CD4-positive, CD25-positive, alpha-beta regulatory T cell (primary cell): ENCODE measurements at regions not wholly inside any gene's neighbourhood (a gene's known extent, or its start where the extent isn't known, plus 50 kb on each side); places are given as distances from the start of the nearest gene placed in this dataset.

ENCODE experiments used
- ATAC-seq, 2 donors: fragments of 150-1000 bp; cut with Tn5 transposase; one replicate each; pipeline ENCODE4 v1.10.0; 2021; ENCODE audit warnings: low read depth in 2 of 2, moderate number of reproducible peaks in 2 of 2, moderate library complexity in 1 of 2
- DNase-seq, 3 donors: peaks; one replicate each; pipeline versions ENCODE4 v3.0.0 to v3.0.0-alpha.2; 2012 to 2022; ENCODE audit warnings: mixed read lengths in 1 of 3
- H3K27ac ChIP-seq: one replicate; pipeline ENCODE4 v1.7.0; 2013; ENCODE audit warnings: mild to moderate bottlenecking, low read length; ENCODE audit not compliant: insufficient read depth, poor library complexity, severe bottlenecking
- H3K27me3 ChIP-seq: one replicate; pipeline ENCODE4 v1.7.0; 2013; ENCODE audit warnings: low read length; ENCODE audit not compliant: control insufficient read depth, insufficient read depth
- H3K36me3 ChIP-seq: one replicate; pipeline ENCODE4 v1.7.0; 2013; ENCODE audit warnings: mild to moderate bottlenecking, low read length, moderate library complexity; ENCODE audit not compliant: control insufficient read depth, insufficient read depth
- H3K4me1 ChIP-seq: 2 replicates; pipeline ENCODE4 v1.7.0; 2013; ENCODE audit warnings: mild to moderate bottlenecking, low read length; ENCODE audit not compliant: insufficient read depth, control insufficient read depth, poor library complexity, severe bottlenecking
- H3K4me3 ChIP-seq: one replicate; pipeline ENCODE4 v1.7.0; 2013; ENCODE audit warnings: low read depth, mild to moderate bottlenecking, low read length, moderate library complexity
- H3K9me3 ChIP-seq, 2 experiments: 1 replicate in 1 of 2; 2 replicates in 1 of 2; pipeline ENCODE4 v1.7.0; 2013; ENCODE audit warnings: low read length in 2 of 2, mild to moderate bottlenecking in 1 of 2, moderate library complexity in 1 of 2; ENCODE audit not compliant: control insufficient read depth in 2 of 2
- H3K27ac Mint-ChIP-seq, 3 donors: one replicate each; pipeline ENCODE4 v1.8.0; 2020 to 2022; ENCODE audit warnings: mild to moderate bottlenecking in 3 of 3, mixed read lengths in 3 of 3, moderate library complexity in 2 of 3
- H3K27me3 Mint-ChIP-seq: one replicate; pipeline ENCODE4 v1.8.0; 2022; ENCODE audit warnings: mild to moderate bottlenecking, mixed read lengths
- H3K36me3 Mint-ChIP-seq: one replicate; pipeline ENCODE4 v1.8.0; 2020; ENCODE audit warnings: mixed read lengths
- H3K4me1 Mint-ChIP-seq, 4 donors: one replicate each; pipeline ENCODE4 v1.8.0; 2020 to 2022; ENCODE audit warnings: mixed read lengths in 4 of 4, mild to moderate bottlenecking in 1 of 4
- H3K4me3 Mint-ChIP-seq, 4 donors: one replicate each; pipeline ENCODE4 v1.8.0; 2020 to 2022; ENCODE audit warnings: mild to moderate bottlenecking in 4 of 4, mixed read lengths in 4 of 4, moderate library complexity in 3 of 4
- H3K9me3 Mint-ChIP-seq, 7 donors: one replicate each; pipeline ENCODE4 v1.8.0; 2020 to 2022; ENCODE audit warnings: mixed read lengths in 7 of 7, mild to moderate bottlenecking in 3 of 7, moderate library complexity in 2 of 7

DNA sequence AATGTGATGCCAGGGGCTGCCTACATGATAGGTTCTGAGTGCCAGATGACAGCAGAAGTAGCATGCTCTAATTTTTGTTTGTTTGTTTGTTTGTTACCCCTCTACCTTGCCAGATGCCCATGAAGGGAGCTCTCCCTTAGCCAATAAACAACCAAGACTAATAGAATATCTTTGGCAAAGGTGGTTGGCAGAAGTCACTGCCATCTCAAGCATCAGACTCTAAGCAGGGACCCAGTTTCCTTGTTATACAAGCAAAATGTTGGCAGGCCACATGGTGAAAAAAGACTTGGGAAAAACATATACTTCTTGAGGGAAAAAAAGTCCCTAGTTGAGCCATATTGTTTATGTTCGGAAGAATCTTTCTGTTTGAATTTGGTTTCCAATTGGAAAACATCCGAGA is 609.0 kb upstream of the CFAP20DC start:
- ATAC-seq (no peak), DNase-seq (no peak)
- Mint-ChIP-seq H3K36me3 (peaks cover 3% of the 10 kb centered on the region), H3K4me1 (no peaks in the 10 kb centered on the region), H3K9me3 (no peaks in the 10 kb centered on the region), H3K4me3 (no peak overlapping the region), H3K27ac (no peak overlapping the region), H3K27me3 (peaks cover 11% of the 10 kb centered on the region)
- H3K36me3 ChIP-seq = no peaks in the 10 kb centered on the region
- H3K27ac ChIP-seq = no peak overlapping the region
- no peaks in the 10 kb centered on the region for H3K27me3 ChIP-seq
- no peak overlapping the region for H3K4me3 ChIP-seq
- no peaks in the 10 kb centered on the region for H3K9me3 ChIP-seq
- no peaks in the 10 kb centered on the region for H3K4me1 ChIP-seq

DNA sequence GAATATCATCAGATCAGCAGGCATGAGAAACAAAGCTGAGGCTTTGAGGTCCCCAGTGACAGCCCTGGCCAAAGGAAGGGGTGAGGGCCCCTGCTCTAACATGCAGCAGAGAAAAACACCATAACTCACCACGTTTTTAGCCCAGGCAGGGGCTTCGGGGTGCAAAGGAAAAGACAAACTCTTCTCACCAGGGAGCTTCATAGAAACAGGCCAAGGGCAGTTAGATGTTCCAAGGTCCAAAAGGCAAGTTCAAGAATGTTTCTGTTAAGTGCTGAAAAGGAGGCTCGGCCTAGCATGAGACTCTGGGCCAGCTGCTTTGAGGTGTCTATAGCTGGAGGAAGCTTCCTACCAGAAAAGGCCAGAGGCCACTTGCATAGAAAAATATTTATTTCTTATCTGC is 608.4 kb upstream of the CFAP20DC start:
- no peak overlapping the region for H3K27ac Mint-ChIP-seq

DNA sequence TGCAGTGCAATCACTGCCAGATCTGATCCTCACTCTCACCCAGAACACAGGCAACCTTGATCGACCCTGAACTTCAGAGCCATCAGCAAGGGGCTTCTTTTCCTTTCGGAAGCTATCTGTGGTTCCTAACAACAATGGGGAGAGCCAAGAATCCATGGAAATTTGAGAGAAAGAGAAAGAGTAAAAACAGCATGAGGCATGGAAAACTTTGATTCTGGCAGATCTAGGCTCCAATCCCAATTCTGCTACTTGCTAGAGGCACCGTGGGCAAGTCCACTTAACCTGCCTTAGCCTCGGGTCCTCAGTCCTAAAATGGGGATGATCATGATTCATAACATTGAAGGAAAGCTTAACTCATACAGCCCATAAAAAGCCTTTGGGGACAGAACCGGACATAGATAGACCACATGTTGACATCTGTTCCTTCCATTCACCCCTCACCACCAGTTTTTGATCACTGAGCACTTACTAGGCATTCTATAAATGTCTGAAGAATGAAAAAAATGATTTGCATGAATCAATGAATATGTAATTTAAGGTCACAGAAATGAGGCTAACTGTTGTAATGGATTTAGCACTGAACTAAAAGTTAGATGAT is 605.7 kb upstream of the CFAP20DC start:
- Mint-ChIP-seq H3K36me3 (peaks cover 3% of the 10 kb centered on the region), H3K9me3 (peaks cover 2 to 16% (median 9%) of the 10 kb centered on the region in 7 donors), H3K27ac (no peak overlapping the region), H3K4me1 (no peaks in the 10 kb centered on the region), H3K4me3 (no peak overlapping the region), H3K27me3 (peaks cover 11% of the 10 kb centered on the region)
- DNase-seq = no peak
- Histone ChIP-seq H3K27ac (no peak overlapping the region), H3K27me3 (no peaks in the 10 kb centered on the region), H3K4me1 (no peaks in the 10 kb centered on the region), H3K36me3 (no peaks in the 10 kb centered on the region), H3K9me3 (peaks cover under 1 to 1% of the 10 kb centered on the region in 2 experiments), H3K4me3 (no peak overlapping the region)
- ATAC-seq = no peak

More for the DNA sequence above, 608.4 kb upstream of the CFAP20DC start:
- H3K4me3 ChIP-seq = no peak overlapping the region
- H3K4me1 ChIP-seq = no peaks in the 10 kb centered on the region
- Mint-ChIP-seq H3K4me1 (no peaks in the 10 kb centered on the region), H3K36me3 (peaks cover 3% of the 10 kb centered on the region), H3K4me3 (no peak overlapping the region), H3K9me3 (peaks cover 0 to 2% (median 0%) of the 10 kb centered on the region in 7 donors), H3K27me3 (peaks cover 11% of the 10 kb centered on the region)
- ATAC-seq (no peak), DNase-seq (no peak)
- H3K27me3 ChIP-seq = no peaks in the 10 kb centered on the region
- no peak overlapping the region for H3K27ac ChIP-seq
- no peaks in the 10 kb centered on the region for H3K9me3 ChIP-seq
- no peaks in the 10 kb centered on the region for H3K36me3 ChIP-seq

DNA sequence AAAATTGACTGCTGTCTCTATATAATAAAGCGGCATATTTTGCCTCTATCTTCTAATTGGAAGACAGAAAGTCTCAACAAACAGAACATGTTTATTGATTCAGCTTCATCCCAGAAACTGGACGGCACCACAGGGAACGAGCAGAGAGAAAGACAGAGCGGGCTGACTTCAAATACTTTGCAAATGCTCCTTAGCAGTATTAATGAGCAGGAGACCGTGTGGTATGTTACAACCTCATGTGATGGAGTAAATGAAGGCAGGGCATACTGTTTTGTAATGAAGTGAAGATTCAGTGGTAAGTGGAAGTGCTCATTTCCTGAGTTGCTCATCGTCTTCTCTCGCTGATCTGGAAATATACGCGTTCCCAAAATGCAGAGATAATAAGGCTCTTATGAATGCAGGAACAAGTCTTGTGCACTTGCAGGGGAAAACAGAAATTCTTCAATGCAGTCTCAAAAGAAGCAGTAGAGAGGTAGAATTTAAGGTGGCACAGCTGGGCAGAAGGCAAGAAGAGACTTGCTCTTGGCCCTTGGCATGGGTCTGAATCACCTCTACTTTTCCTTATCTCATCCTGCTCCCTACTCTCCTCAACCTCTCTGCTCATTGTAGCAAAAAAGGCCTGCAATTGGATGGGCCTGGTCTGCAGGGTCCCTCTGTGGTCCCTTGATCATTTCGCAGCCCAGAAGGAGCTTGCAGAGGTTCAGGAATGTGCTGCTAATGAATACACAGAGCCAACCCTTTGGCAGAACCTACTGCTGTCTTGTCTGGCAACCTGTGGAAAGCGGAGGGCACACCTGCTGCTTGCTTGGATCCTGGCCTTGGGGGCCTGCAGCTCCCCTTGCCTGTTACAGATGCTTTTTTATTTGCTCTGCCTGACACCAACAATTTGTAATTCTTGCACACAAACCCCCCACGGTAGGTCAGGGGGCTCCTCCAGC is 604.9 kb upstream of the CFAP20DC start:
- DNase-seq (no peak), ATAC-seq (no peak)
- peaks cover 2 to 23% (median 15%) of the 10 kb centered on the region in 7 donors for H3K9me3 Mint-ChIP-seq
- Histone ChIP-seq H3K36me3 (no peaks in the 10 kb centered on the region), H3K9me3 (peaks cover 4 to 8% of the 10 kb centered on the region in 2 experiments), H3K4me1 (no peaks in the 10 kb centered on the region), H3K27me3 (no peaks in the 10 kb centered on the region), H3K4me3 (no peak overlapping the region), H3K27ac (no peak overlapping the region)
- H3K4me3 Mint-ChIP-seq = no peak overlapping the region
- peaks cover 8% of the 10 kb centered on the region for H3K36me3 Mint-ChIP-seq
- peaks cover 5% of the 10 kb centered on the region for H3K27me3 Mint-ChIP-seq
- H3K27ac Mint-ChIP-seq = no peak overlapping the region
- no peaks in the 10 kb centered on the region for H3K4me1 Mint-ChIP-seq

DNA sequence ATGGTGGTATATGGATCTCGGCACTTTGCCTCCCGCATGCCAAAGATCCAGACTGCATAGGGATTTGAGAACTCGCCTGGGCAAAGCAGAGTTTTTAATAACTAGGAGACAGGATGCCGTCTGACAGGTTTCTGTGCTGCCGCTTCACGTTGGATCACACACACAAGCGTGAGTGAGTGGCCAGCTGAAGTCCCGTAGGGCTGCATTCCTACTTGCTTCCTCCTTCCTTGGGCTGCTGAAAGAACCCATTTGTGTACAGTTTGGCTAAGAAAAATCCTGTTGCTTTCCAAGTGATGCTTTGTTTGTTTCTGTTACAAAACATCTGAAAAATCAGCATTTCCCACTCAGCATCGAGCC is 604.3 kb upstream of the CFAP20DC start:
- DNase-seq = no peak
- ATAC-seq = no peak
- Mint-ChIP-seq H3K4me3 (no peak overlapping the region), H3K4me1 (no peaks in the 10 kb centered on the region), H3K27me3 (peaks cover 4% of the 10 kb centered on the region), H3K9me3 (peaks cover 2 to 25% (median 18%) of the 10 kb centered on the region in 7 donors), H3K27ac (no peak overlapping the region), H3K36me3 (peaks cover 9% of the 10 kb centered on the region)
- Histone ChIP-seq H3K27ac (no peak overlapping the region), H3K27me3 (no peaks in the 10 kb centered on the region), H3K4me1 (no peaks in the 10 kb centered on the region), H3K36me3 (no peaks in the 10 kb centered on the region), H3K4me3 (no peak overlapping the region), H3K9me3 (peaks cover 7 to 14% of the 10 kb centered on the region in 2 experiments)

DNA sequence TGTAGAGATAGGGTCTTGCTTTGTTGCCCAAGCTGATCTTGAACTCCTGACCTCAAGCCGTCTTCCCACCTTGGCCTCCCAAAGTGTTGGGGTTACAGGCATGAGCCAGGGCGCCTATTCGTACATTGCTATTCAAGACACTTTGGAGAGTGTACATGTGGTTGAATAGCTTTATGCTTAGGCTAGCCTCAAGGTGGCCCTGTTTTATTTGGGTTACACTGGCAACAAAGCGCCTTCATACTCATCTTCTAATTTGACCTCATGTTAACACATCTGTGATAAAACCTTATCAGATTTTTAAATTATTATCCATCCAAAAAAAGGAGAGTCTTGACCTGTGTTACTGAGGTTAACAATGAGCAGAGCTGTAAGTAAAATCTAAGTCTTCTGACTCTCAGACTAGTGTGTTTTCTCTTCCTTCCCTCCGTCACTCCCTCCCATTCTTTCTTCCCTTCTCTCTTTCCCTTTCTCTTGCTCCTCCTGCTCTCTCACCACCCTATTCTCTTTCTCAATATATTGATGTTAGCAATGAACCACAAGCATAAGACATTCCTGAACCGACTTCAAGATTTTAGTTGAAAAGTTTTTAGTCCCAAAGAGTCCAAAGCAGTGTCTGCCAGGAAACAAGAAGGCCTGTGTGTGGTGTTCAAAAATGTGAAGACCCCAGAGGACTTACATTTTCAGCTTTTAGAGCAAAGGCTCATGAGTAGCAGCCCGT is 603.7 kb upstream of the CFAP20DC start:
- Histone ChIP-seq H3K4me1 (no peaks in the 10 kb centered on the region), H3K36me3 (no peaks in the 10 kb centered on the region), H3K9me3 (peaks cover 7 to 17% of the 10 kb centered on the region in 2 experiments), H3K4me3 (no peak overlapping the region), H3K27ac (no peak overlapping the region), H3K27me3 (no peaks in the 10 kb centered on the region)
- Mint-ChIP-seq H3K4me1 (no peaks in the 10 kb centered on the region), H3K27ac (no peak overlapping the region), H3K9me3 (peaks cover 2 to 27% (median 18%) of the 10 kb centered on the region in 7 donors), H3K4me3 (no peak overlapping the region), H3K27me3 (peaks cover 4% of the 10 kb centered on the region), H3K36me3 (peaks cover 9% of the 10 kb centered on the region)
- ATAC-seq = no peak
- DNase-seq = no peak

DNA sequence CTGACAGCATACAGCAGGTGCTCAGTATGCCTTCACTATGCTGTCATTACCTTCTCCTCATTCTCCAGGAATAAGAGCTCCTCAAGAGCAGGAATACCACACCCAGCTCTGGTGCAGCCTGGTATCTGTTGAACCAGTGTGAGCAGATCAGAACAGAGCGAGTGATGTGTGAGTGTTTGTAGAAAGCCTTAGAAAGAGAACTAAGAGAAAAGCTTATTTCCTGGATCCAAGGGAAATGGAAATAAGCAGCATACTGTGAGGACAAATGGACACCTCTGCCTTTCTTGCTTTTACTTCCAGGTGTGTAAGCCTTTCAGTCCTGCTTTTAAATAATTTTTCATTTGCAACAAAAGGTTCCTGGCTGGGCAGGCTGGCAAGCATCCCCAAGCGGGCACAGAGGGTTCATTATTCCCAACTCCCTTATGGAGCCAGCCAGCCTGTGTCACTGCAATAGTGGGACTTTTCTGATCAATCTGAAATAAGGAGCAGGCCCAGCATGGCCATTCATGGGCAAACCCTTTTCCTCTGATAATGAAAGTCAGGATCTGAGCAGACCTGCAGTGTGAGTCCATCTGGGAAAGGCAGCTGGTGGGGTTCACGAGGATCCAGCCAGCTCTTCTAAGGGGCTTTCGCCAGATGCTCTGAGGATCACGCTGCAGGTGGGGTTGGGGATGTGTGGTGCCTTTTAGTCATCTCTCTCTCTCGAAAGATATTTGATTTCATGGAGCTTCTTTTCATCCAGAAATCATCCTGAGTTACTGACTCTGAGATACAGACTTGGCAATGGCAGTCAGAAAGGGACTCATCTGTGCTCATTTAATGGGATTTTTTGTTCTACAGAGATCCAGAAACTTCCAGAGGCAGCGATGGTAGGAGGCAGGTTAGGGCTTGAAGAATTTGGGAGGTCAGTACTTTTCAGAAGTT is 594.9 kb upstream of the CFAP20DC start:
- H3K4me3 Mint-ChIP-seq = no peak overlapping the region
- peak overlapping the region in 1 of 3 donors; percentile 10 for H3K27ac Mint-ChIP-seq
- DNase-seq = no peak
- H3K36me3 Mint-ChIP-seq = peaks cover 1% of the 10 kb centered on the region
- H3K9me3 Mint-ChIP-seq = peaks cover 0 to 11% (median 7%) of the 10 kb centered on the region in 7 donors
- no peak overlapping the region for H3K27ac ChIP-seq
- H3K27me3 ChIP-seq = peaks cover 7% of the 10 kb centered on the region
- no peaks in the 10 kb centered on the region for H3K4me1 ChIP-seq
- ATAC-seq = no peak
- no peaks in the 10 kb centered on the region for H3K4me1 Mint-ChIP-seq
- H3K27me3 Mint-ChIP-seq = peaks cover 5% of the 10 kb centered on the region
- no peaks in the 10 kb centered on the region for H3K36me3 ChIP-seq
- H3K9me3 ChIP-seq = peaks cover 3 to 9% of the 10 kb centered on the region in 2 experiments
- H3K4me3 ChIP-seq = no peak overlapping the region
